Hindlimb muscle (tissue), 1 donor: ENCODE measurements at regions not wholly inside any gene's neighbourhood (a gene's known extent, or its start where the extent isn't known, plus 50 kb on each side); places are given as distances from the start of the nearest gene placed in this dataset.

ENCODE experiments used
- DNase-seq: peaks from one replicate; pipeline ENCODE4 v3.0.0-alpha.2; 2013

GRCh38 chrX:39840133-39840532 is 257.6 kb downstream of the BCOR start:
- DNase-seq: no peak

GRCh38 chrX:39840581-39841093 is 257.1 kb downstream of the BCOR start:
- DNase-seq: no peak

GRCh38 chrX:39841604-39842003 is 256.2 kb downstream of the BCOR start:
- no peak for DNase-seq

- no peak for DNase-seq
Observed at GRCh38 chrX:39842281-39842973, 255.3 kb downstream of the BCOR start.

GRCh38 chrX:39843318-39843717 is 254.4 kb downstream of the BCOR start:
- DNase-seq: no peak

GRCh38 chrX:39845233-39845632 is 252.5 kb downstream of the BCOR start:
- DNase-seq: no peak

- no peak for DNase-seq
Observed at GRCh38 chrX:39846460-39846859, 251.3 kb downstream of the BCOR start.

GRCh38 chrX:39848243-39848642 is 249.5 kb downstream of the BCOR start:
- no peak for DNase-seq

GRCh38 chrX:39848900-39849299 is 248.9 kb downstream of the BCOR start:
- DNase-seq: no peak

GRCh38 chrX:39850209-39850608 is 247.5 kb downstream of the BCOR start:
- no peak for DNase-seq

- DNase-seq: peak; percentile 34
Observed at GRCh38 chrX:39850630-39851152, 247.1 kb downstream of the BCOR start.

- no peak for DNase-seq
Observed at GRCh38 chrX:39851745-39852455, 245.9 kb downstream of the BCOR start.

GRCh38 chrX:39852491-39852890 is 245.3 kb downstream of the BCOR start:
- no peak for DNase-seq

- peak; percentile 38 for DNase-seq
Observed at GRCh38 chrX:39853417-39854030, 244.2 kb downstream of the BCOR start.

GRCh38 chrX:39854772-39855747 is 242.7 kb downstream of the BCOR start:
- no peak for DNase-seq

GRCh38 chrX:39855748-39856129 is 242.0 kb downstream of the BCOR start:
- DNase-seq: no peak

- no peak for DNase-seq
Observed at GRCh38 chrX:39856472-39857121, 241.2 kb downstream of the BCOR start.

GRCh38 chrX:39857780-39858179 is 240.0 kb downstream of the BCOR start:
- no peak for DNase-seq

- DNase-seq: peak; percentile 56
Observed at GRCh38 chrX:39859991-39860861, 237.5 kb downstream of the BCOR start.

GRCh38 chrX:39862963-39863362 is 234.8 kb downstream of the BCOR start:
- DNase-seq: no peak

GRCh38 chrX:39866229-39866628 is 231.5 kb downstream of the BCOR start:
- no peak for DNase-seq
